ENCODE measurements at regions not wholly inside any gene's neighbourhood (a gene's known extent, or its start where the extent isn't known, plus 50 kb on each side); places are given as distances from the start of the nearest gene placed in this dataset.

- TF ChIP-seq, protein P1, sequence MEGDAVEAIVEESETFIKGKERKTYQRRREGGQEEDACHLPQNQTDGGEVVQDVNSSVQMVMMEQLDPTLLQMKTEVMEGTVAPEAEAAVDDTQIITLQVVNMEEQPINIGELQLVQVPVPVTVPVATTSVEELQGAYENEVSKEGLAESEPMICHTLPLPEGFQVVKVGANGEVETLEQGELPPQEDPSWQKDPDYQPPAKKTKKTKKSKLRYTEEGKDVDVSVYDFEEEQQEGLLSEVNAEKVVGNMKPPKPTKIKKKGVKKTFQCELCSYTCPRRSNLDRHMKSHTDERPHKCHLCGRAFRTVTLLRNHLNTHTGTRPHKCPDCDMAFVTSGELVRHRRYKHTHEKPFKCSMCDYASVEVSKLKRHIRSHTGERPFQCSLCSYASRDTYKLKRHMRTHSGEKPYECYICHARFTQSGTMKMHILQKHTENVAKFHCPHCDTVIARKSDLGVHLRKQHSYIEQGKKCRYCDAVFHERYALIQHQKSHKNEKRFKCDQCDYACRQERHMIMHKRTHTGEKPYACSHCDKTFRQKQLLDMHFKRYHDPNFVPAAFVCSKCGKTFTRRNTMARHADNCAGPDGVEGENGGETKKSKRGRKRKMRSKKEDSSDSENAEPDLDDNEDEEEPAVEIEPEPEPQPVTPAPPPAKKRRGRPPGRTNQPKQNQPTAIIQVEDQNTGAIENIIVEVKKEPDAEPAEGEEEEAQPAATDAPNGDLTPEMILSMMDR (IDR thresholded peaks at IDR 0.05; ENCODE audit: extremely low read depth in 1 of 2, insufficient read depth in 1 of 2, low read depth in 1 of 2, low read length in 2 of 2), result no peak
- TF ChIP-seq POLR2AphosphoS5 (IDR thresholded peaks at IDR 0.05; ENCODE audit: insufficient read depth, low read depth, low read length), result no peak
- TF ChIP-seq POLR2A (IDR thresholded peaks at IDR 0.05; ENCODE audit: low read depth, low read length), result no peak
- TF ChIP-seq, protein P2, sequence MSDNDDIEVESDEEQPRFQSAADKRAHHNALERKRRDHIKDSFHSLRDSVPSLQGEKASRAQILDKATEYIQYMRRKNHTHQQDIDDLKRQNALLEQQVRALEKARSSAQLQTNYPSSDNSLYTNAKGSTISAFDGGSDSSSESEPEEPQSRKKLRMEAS (IDR thresholded peaks at IDR 0.05; ENCODE audit: insufficient read depth, insufficient read length), result no peak
- TF ChIP-seq JUN (IDR thresholded peaks at IDR 0.05; ENCODE audit: borderline replicate concordance, insufficient read depth, insufficient read length, low read depth), result no peak
Observed at GRCh38 chr14:96997269-96997668, 200.1 kb downstream of the VRK1 start.
